ENCODE measurements at regions not wholly inside any gene's neighbourhood (a gene's known extent, or its start where the extent isn't known, plus 50 kb on each side); places are given as distances from the start of the nearest gene placed in this dataset.
"Not testable (repeated sequence)": the region's sequence is repeated elsewhere in the genome, so short reads cannot be mapped to it uniquely, and the experiment has no call there.

- Mint-ChIP-seq H3K27me3 (no peaks in the 10 kb centered on the region), H3K9me3 (peaks cover 0 to 23% (median 12%) of the 10 kb centered on the region in 9 donors), H3K36me3 (no peaks in the 10 kb centered on the region), H3K4me3 (no peak overlapping the region), H3K4me1 (no peaks in the 10 kb centered on the region), H3K27ac (no peak overlapping the region)
- POLR2A ChIA-PET: no interaction called here
- no peak for DNase-seq
- no peak for ATAC-seq
Measured at GRCh38 chr2:140117386-140117785, 1337.2 kb upstream of the NXPH2 start.

- POLR2A ChIA-PET: no interaction called here
- Mint-ChIP-seq H3K36me3 (no peaks in the 10 kb centered on the region), H3K27me3 (no peaks in the 10 kb centered on the region), H3K4me3 (no peak overlapping the region), H3K27ac (no peak overlapping the region), H3K4me1 (no peaks in the 10 kb centered on the region), H3K9me3 (peaks cover 3 to 29% (median 8%) of the 10 kb centered on the region in 9 donors)
- DNase-seq (no peak), ATAC-seq (no peak)
Measured at GRCh38 chr2:140108706-140109475, 1328.7 kb upstream of the NXPH2 start.

- POLR2A ChIA-PET: no interaction called here
- Mint-ChIP-seq H3K4me1 (no peaks in the 10 kb centered on the region), H3K27ac (no peak overlapping the region), H3K27me3 (no peaks in the 10 kb centered on the region), H3K36me3 (no peaks in the 10 kb centered on the region), H3K4me3 (no peak overlapping the region), H3K9me3 (peaks cover 0 to 19% (median 6%) of the 10 kb centered on the region in 9 donors)
- no peak for ATAC-seq
- DNase-seq: no peak
Measured at GRCh38 chr2:140091926-140092325, 1311.7 kb upstream of the NXPH2 start.

GRCh38 chr2:140086964-140087363, 1306.8 kb upstream of the NXPH2 start:
- H3K36me3 Mint-ChIP-seq: no peaks in the 10 kb centered on the region
- no peak for DNase-seq
- no peak for ATAC-seq
- H3K27ac Mint-ChIP-seq: no peak overlapping the region
- POLR2A ChIA-PET: no interaction called here
- no peaks in the 10 kb centered on the region for H3K4me1 Mint-ChIP-seq
- no peak overlapping the region for H3K4me3 Mint-ChIP-seq
- H3K9me3 Mint-ChIP-seq: peaks cover 0 to 19% (median 3%) of the 10 kb centered on the region in 9 donors
- H3K27me3 Mint-ChIP-seq: no peaks in the 10 kb centered on the region

GRCh38 chr2:140085674-140086073, 1305.5 kb upstream of the NXPH2 start:
- no peaks in the 10 kb centered on the region for H3K27me3 Mint-ChIP-seq
- H3K4me1 Mint-ChIP-seq: no peaks in the 10 kb centered on the region
- ATAC-seq: no peak
- peaks cover 0 to 19% (median 1%) of the 10 kb centered on the region in 9 donors for H3K9me3 Mint-ChIP-seq
- POLR2A ChIA-PET: no interaction called here
- no peak overlapping the region for H3K27ac Mint-ChIP-seq
- H3K36me3 Mint-ChIP-seq: no peaks in the 10 kb centered on the region
- DNase-seq: no peak
- no peak overlapping the region for H3K4me3 Mint-ChIP-seq

GRCh38 chr2:140079038-140079437, 1298.8 kb upstream of the NXPH2 start:
- H3K27me3 Mint-ChIP-seq: no peaks in the 10 kb centered on the region
- no peak for ATAC-seq
- no peak overlapping the region for H3K4me3 Mint-ChIP-seq
- POLR2A ChIA-PET: no interaction called here
- no peak for DNase-seq
- H3K4me1 Mint-ChIP-seq: no peaks in the 10 kb centered on the region
- H3K27ac Mint-ChIP-seq: no peak overlapping the region
- peaks cover 0 to 15% (median 8%) of the 10 kb centered on the region in 9 donors for H3K9me3 Mint-ChIP-seq
- no peaks in the 10 kb centered on the region for H3K36me3 Mint-ChIP-seq

- DNase-seq (no peak), ATAC-seq (no peak)
- Mint-ChIP-seq H3K4me3 (no peak overlapping the region), H3K4me1 (no peaks in the 10 kb centered on the region), H3K36me3 (peaks cover 0 to 3% (median 0%) of the 10 kb centered on the region in 3 donors), H3K27me3 (no peaks in the 10 kb centered on the region), H3K9me3 (peaks cover 3 to 28% (median 10%) of the 10 kb centered on the region in 9 donors), H3K27ac (no peak overlapping the region)
- POLR2A ChIA-PET: no interaction called here
Measured at GRCh38 chr2:140076164-140076563, 1296.0 kb upstream of the NXPH2 start.

GRCh38 chr2:140073763-140074162, 1293.6 kb upstream of the NXPH2 start:
- H3K27me3 Mint-ChIP-seq, H3K4me3 Mint-ChIP-seq, H3K27ac Mint-ChIP-seq, ATAC-seq, H3K36me3 Mint-ChIP-seq, POLR2A ChIA-PET, H3K4me1 Mint-ChIP-seq, DNase-seq: not testable (repeated sequence)
- H3K9me3 Mint-ChIP-seq: peaks cover 3 to 28% (median 10%) of the 10 kb centered on the region in 9 donors

GRCh38 chr2:140067661-140068060, 1287.5 kb upstream of the NXPH2 start:
- DNase-seq: no peak
- no peaks in the 10 kb centered on the region for H3K27me3 Mint-ChIP-seq
- peaks cover 0 to 29% (median 9%) of the 10 kb centered on the region in 9 donors for H3K9me3 Mint-ChIP-seq
- H3K4me1 Mint-ChIP-seq: no peaks in the 10 kb centered on the region
- no peak for ATAC-seq
- peak overlapping the region in 1 of 10 donors; percentile 21 for H3K27ac Mint-ChIP-seq
- POLR2A ChIA-PET: no interaction called here
- peaks cover 0 to 3% (median 0%) of the 10 kb centered on the region in 3 donors for H3K36me3 Mint-ChIP-seq
- no peak overlapping the region for H3K4me3 Mint-ChIP-seq

- Mint-ChIP-seq H3K4me1 (no peaks in the 10 kb centered on the region), H3K27ac (no peak overlapping the region), H3K36me3 (no peaks in the 10 kb centered on the region), H3K4me3 (no peak overlapping the region), H3K27me3 (no peaks in the 10 kb centered on the region), H3K9me3 (peaks cover 0 to 29% (median 8%) of the 10 kb centered on the region in 9 donors)
- DNase-seq: no peak
- POLR2A ChIA-PET: no interaction called here
- ATAC-seq: no peak
Measured at GRCh38 chr2:140064243-140064642, 1284.1 kb upstream of the NXPH2 start.

GRCh38 chr2:140063356-140063755, 1283.2 kb upstream of the NXPH2 start:
- no peaks in the 10 kb centered on the region for H3K27me3 Mint-ChIP-seq
- DNase-seq (no peak), ATAC-seq (no peak)
- no peak overlapping the region for H3K4me3 Mint-ChIP-seq
- peaks cover 0 to 29% (median 11%) of the 10 kb centered on the region in 9 donors for H3K9me3 Mint-ChIP-seq
- H3K27ac Mint-ChIP-seq: no peak overlapping the region
- H3K4me1 Mint-ChIP-seq: no peaks in the 10 kb centered on the region
- POLR2A ChIA-PET: no interaction called here
- no peaks in the 10 kb centered on the region for H3K36me3 Mint-ChIP-seq

GRCh38 chr2:140061240-140061639, 1281.0 kb upstream of the NXPH2 start:
- no peak for DNase-seq
- H3K4me3 Mint-ChIP-seq: no peak overlapping the region
- no peaks in the 10 kb centered on the region for H3K4me1 Mint-ChIP-seq
- no peaks in the 10 kb centered on the region for H3K27me3 Mint-ChIP-seq
- POLR2A ChIA-PET: no interaction called here
- H3K36me3 Mint-ChIP-seq: no peaks in the 10 kb centered on the region
- H3K9me3 Mint-ChIP-seq: peaks cover 0 to 43% (median 9%) of the 10 kb centered on the region in 9 donors
- H3K27ac Mint-ChIP-seq: no peak overlapping the region
- ATAC-seq: no peak

GRCh38 chr2:140057928-140058327, 1277.7 kb upstream of the NXPH2 start:
- no peak for ATAC-seq
- Mint-ChIP-seq H3K36me3 (no peaks in the 10 kb centered on the region), H3K9me3 (peaks cover 0 to 30% (median 9%) of the 10 kb centered on the region in 9 donors), H3K4me1 (no peaks in the 10 kb centered on the region), H3K27me3 (no peaks in the 10 kb centered on the region), H3K4me3 (no peak overlapping the region), H3K27ac (no peak overlapping the region)
- POLR2A ChIA-PET: no interaction called here
- no peak for DNase-seq

GRCh38 chr2:140041811-140042210, 1261.6 kb upstream of the NXPH2 start:
- H3K4me3 Mint-ChIP-seq: no peak overlapping the region
- DNase-seq: no peak
- peaks cover 0 to 10% (median 0%) of the 10 kb centered on the region in 3 donors for H3K36me3 Mint-ChIP-seq
- H3K9me3 Mint-ChIP-seq: peaks cover 0 to 57% (median 19%) of the 10 kb centered on the region in 9 donors
- no peaks in the 10 kb centered on the region for H3K27me3 Mint-ChIP-seq
- H3K27ac Mint-ChIP-seq: no peak overlapping the region
- ATAC-seq: no peak
- POLR2A ChIA-PET: no interaction called here
- H3K4me1 Mint-ChIP-seq: peaks cover 0 to 3% (median 0%) of the 10 kb centered on the region in 4 donors
